22Rv1 (cell line): ENCODE measurements at regions not wholly inside any gene's neighbourhood (a gene's known extent, or its start where the extent isn't known, plus 50 kb on each side); places are given as distances from the start of the nearest gene placed in this dataset.

Experiments
- CTCF ChIP-seq: fragments of 450-650 bp; IDR thresholded peaks from 2 replicates; pipeline ENCODE4 v1.5.1; 2017; ENCODE audit warnings: mild to moderate bottlenecking
- ZFX ChIP-seq: fragments of 450-650 bp; IDR thresholded peaks from 2 replicates; pipeline ENCODE4 v1.6.1; 2017; ENCODE audit warnings: antibody characterized with exemption, borderline replicate concordance

- TF ChIP-seq CTCF (no peak), ZFX (no peak)
Measured at GRCh38 chrX:38974542-38974941, 173.3 kb downstream of the MID1IP1 start.
